GM23248 (cell line): ENCODE measurements at regions not wholly inside any gene's neighbourhood (a gene's known extent, or its start where the extent isn't known, plus 50 kb on each side); places are given as distances from the start of the nearest gene placed in this dataset.
"Not testable (repeated sequence)": the region's sequence is repeated elsewhere in the genome, so short reads cannot be mapped to it uniquely, and the experiment has no call there.

Experiments used
- EZH2 ChIP-seq: fragments of 200-600 bp; sonication (generic); IDR thresholded peaks from 2 replicates; pipeline ENCODE4 v1.6.1; 2018; ENCODE audit warnings: antibody characterized with exemption, mild to moderate bottlenecking; ENCODE audit not compliant: insufficient read depth, poor library complexity, severe bottlenecking
- EZH2phosphoT487 ChIP-seq: fragments of 200-600 bp; sonication (generic); IDR thresholded peaks from 2 replicates; pipeline ENCODE4 v1.6.1; 2018; ENCODE audit warnings: antibody characterized with exemption, moderate library complexity, mild to moderate bottlenecking, low read depth; ENCODE audit not compliant: insufficient read depth

DNA sequence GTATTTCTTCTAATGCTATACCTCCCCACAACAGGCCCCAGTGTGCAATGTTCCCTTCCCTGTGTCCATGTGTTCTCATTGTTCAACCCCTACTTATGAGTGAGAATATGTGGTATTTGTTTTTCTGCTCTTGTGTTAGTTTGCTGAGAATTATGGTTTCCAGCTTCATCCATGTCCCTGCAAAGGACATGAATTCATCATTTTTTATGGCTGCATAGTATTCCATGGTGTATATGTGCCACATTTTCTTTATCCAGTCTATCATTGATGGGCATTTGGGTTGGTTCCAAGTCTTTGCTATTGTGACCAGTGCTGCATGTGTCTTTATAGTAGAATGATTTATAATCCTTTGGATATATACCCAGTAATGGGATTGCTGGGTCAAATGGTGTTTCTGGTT, 95.7 kb upstream of the HEY2 start:
- TF ChIP-seq EZH2, EZH2phosphoT487: not testable (repeated sequence)
